ENCODE measurements at regions not wholly inside any gene's neighbourhood (a gene's known extent, or its start where the extent isn't known, plus 50 kb on each side); places are given as distances from the start of the nearest gene placed in this dataset.

DNA sequence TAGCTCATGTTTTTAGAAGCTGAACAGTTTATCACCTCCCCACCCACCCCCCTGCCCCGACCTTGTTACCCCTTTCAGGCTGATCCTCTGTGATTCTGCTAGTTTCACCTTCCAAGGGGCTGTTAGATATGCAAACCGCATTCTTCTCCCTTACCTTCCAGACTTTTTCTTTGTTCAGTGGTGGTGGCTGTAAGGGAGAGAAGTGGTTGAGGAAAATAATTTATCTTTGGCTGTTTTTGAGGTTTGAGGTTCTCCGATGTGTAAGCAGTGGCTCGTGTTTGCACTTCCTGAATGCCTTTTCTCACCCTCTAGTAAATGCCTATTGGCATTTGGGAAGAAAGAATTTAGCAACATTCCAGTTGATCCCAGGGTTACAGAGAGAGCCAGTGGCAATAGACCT, 69.4 kb upstream of the KCNG1 start:
- no peak for DNase-seq

DNA sequence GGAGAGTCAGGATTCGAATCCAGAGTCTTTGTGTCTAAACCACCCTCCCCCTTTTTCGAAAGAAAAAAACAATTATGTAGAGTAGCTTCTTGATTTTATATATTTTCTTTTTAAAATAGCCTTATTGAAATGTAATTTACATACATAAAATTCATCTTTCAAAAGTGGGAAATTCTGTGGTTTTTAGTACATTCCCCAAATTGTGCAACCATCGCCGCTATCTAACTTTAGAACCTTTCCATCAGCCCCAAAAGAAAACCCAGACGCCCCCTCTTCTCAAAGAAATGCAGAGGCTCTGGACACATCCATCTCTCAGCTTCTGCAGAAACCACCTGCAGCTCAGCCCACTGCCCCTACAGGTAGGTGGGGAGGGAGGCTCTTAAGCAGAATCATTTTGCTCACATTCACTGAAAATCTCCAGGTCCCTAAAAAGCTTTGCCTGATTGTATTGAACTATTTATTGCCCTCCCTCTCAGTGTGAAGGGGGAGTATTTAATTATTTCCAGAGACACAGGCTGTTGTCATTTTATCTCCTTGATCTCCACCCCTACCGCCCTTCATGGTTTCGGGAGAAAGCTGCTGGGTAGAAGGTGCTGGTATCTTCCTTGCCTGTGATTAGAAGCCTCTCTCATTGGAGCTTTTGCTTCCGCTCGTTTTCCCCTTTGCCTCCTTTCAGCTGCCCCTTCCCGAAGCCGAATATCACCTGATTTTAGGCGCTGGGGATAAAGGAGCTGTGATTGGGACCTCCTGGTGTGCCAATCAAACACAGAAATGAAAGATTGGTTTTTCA, 68.7 kb upstream of the KCNG1 start:
- no peak for DNase-seq

DNA sequence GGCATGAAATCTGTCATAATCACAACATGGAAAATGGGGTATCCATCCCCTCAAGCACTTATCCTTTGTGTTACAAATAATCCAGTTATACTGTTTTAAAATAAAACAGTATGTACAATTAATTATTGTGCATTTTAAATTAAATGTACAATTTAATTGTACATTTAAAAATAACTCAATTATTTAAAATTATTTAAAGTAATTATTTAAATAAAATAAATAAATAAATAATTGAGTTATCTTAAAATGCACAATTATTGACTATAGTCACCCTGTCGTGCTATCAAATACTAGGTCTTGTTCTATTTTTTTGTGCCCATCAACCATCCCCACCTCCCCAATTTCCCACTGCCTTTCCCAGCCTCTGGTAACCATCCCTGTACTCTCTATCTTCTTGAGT, 66.9 kb upstream of the KCNG1 start:
- no peak for DNase-seq

DNA sequence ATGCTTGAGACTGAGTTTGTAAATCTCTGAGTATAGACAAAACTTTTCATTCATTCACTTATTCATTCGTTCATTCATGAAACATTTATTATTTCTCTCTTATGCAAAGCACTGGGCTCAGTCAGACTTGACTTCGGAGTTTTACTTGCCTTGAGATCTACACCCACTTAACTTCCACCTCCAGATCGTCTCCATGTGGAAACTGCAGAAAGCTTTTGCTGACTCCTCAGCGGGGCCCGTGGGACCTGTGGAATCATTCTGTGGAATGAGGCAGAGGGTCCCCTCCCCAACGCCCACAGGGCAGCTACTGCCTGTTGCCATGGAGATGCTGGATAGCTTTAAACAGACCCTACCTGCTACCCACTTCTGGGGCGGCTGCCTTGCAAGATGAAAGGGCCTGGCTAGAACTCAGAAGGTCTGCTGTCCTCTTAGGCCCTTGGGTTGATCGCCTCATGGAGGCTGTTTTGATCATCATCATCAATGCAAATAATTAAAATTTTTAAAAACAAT, 66.4 kb upstream of the KCNG1 start:
- no peak for DNase-seq

DNA sequence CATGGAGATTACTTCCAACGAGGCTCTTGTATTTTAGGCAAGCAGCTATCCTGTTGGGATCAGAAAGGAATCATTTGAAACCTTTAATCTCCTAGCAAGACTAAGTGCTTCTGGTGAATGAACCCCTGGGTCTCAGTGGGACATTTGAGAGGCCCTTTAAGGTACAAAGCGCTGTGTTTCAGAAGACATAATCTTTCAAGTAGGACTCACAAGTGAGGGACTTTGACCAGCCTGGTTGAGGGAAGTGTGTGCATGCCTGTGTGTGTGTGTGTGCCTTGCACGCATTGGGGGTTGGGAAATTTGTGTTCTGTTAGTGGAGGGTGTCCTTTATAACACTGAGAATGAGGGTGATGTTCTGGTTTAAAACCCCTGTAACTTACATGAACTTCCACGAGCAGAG, 64.4 kb upstream of the KCNG1 start:
- DNase-seq: no peak

DNA sequence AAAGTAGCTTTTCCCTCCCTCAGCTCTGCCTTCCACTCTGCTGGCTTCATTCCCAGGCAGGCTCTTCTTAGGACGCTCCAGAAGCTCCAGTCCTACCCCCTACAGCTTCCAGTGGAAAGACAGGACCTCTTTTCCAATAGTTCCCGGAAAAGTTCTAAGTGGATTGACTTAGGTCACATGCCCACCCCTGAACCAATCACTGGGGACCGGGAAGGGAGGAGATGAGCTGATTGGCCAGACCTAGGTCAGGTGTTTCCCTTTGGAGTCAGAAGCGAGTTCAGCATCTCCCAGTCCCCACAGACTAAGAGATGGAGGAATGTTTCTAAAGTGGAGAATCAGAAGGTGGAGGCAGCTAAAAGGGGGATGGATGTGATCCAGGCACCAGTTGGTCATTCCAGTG, 62.9 kb upstream of the KCNG1 start:
- no peak for DNase-seq

DNA sequence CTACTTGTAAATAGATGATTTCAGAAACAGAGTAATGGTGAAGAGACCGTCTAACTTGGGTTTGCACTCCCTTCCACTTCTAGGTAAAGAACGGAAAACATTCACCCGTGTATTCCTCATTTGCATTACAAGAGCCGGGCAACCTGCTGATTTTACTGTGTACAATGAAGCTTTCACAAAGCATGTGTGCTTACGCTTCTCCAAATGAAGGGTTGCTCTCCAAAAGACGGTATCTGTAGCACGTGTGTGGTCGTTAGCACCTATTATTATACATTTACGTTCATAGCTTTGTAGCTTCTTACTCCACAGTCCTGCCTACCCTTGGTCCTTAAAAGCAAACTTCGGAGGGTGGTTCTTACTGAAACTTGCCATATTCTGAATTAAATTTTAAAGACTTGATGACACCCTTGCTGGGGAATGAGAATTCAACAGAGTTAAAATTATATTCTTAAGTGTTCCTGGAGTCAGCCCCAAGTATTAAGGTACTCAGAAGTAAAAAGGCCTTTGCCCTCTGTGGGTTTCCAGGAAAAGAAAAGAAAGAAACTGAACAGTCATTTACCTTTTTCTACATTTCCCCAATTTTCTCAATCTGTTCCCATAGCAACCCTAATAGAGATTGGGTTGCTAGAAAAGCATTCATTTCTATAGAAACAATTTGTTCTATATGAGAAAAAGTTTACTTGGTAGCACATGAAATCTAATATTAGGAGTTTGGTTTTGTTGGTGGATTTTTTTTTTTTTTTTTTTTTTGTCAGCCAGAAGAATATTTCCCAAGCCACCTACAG, 61.9 kb upstream of the KCNG1 start:
- no peak for DNase-seq

DNA sequence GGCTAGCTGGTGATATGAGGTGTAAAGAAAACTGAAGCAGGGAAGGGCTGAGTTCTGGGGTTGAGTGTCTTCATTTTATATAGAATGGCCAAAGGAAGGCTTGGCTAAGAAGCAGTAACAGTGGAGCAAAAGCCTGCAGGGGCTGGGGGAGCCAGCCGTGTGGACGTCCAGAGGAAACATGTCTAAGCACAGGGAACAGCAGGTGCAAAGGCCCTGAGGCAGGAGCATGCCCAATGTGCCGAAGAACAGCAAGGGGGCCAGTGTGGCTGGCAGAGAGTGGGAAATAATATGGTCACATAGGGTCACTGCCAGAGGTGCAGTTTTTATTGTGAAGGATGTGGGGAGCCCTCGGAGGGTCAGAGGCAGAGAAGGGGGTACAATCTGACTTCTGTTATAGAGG, 60.5 kb upstream of the KCNG1 start:
- no peak for DNase-seq

DNA sequence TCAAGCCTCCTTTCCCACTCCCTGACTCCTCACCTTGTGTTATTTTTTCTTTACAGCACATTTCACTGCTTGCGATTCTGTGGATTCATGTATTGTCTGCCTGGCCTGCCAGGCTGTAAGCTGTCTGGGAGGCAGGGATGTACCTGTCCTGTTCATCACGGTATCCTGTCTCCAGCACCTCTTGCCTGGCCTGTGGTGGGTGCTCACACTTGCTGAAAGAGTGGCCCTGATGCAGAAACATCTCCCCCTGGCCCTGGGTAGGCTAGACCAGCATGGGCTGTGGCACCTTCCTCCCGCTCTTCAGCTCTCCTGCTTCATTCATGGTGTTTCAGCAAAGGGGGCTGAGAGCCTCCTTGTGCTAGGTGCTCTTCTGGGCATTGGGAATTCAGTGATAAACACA, 60.1 kb upstream of the KCNG1 start:
- DNase-seq: no peak

DNA sequence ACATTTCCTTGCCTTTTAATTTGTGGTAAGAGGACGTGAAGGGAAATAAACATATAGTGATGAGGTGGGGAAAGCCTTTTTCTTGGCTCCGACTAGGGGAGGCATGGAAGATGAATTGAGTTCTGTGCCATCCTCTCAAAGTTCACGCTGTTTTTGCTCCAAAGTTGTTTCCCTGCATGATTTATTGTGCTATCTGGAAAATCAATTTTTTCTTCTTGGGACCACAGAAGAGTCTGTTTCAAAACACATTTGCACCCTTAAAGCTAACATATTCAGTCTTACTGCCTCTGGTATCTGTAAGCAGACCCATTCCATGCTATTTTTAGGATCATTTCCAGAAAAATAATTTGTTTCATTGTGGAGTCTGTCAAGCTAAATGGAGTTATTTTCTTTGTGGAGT, 57.6 kb upstream of the KCNG1 start:
- DNase-seq: no peak

DNA sequence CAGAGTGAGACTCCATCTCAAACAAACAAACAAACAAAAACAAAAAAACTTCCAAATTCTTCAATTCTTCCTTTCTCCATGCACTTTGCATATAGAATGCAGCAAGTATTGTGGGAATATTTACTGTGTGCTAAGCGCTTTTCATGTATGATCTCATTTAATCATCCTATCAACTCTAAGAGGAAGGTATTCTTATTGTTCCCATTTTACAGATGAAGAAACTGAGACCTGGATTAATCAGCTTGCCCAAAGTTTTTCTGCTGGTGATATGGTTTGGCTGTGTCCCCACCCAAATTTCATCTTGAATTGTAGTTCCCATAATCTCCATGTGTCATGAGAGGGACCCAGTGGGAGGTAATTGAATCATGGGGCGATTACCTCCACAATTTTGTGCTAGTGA, 56.6 kb upstream of the KCNG1 start:
- no peak for DNase-seq

DNA sequence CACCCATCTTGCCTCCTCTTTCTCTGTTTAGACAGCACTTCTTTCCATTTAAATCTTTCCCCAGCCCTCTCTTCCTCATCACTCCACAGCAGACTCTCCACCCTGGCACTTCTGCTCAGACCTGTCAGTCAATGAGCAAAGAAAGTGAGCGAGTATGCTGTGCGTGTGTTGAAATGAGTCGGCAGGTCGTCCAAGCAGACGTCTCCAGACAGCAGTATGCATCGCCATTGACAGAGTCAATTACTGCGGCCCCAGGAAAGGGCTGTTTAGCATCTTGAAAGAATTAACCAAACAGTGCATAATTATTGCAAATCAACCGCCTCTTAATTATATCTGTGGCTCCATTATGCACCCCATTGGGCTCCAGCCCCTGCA, 54.8 kb upstream of the KCNG1 start:
- no peak for DNase-seq

DNA sequence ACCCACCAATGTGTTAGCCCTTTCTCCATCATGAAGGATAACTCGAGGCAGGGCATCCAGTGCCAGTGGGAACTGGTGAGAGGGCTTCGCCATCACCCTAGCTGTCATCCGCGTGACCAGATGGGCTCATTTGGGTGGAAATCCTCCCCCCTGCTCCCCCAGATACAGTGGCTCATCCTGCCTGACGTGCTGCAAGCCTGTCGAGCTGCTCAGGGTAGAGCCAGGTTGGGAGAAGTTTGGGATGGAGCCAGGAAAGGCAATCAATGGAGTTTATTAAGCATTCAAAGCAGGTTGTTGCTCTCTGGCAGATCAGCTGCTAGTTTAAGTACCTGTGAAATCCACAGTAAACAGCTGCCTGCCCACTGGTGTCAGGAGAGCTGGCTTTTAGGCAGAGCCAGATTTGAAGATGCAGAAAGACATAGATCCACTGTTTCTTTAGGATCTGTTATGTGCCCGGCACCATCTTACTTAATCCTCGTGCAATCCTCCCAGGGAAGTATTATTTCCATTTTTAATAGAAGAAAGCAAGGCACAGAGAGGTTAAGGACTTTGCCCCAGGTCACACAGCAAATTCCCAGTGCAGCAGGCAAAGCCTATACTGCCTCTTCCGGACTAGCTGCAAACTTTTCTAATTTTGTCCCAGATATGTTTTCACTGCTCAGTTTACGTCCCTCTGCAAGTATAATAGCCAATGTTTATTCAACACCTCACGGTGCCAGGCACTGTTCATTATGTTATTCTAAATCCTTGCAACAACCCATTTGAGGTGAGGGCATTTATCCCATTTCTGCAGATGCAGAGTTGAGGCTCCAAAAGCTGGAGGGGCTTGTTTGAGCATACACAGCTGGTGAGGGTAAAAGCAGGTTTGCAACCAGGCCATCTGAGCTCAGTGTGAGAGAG, 54.1 kb upstream of the KCNG1 start:
- no peak for DNase-seq

DNA sequence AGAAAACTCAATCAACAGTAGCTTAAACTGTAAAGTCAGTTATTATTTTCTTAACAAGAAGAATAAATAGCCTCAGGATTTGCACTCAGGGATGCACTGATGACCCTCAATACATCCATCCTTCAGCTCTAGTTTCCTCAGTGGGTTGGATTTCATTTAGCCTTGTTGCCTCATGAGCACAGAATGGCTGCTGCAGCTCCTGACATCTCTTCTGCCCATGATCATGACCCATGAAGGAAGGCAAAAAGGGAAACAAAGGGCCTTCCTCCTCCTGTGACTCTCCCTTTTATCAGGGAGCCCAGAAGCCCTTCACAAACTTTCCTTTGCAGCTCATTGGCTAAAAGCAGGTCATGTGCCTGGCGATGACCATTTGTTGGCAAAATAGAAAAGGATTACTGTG, 51.2 kb upstream of the KCNG1 start:
- no peak for DNase-seq
